Mucosa of descending colon (tissue), 3 donors: ENCODE measurements at regions not wholly inside any gene's neighbourhood (a gene's known extent, or its start where the extent isn't known, plus 50 kb on each side); places are given as distances from the start of the nearest gene placed in this dataset.

Experiments
- ATAC-seq: fragments of 200-7000 bp; cut with Tn5 transposase; one replicate; pipeline ENCODE4 v1.9.1; 2020; ENCODE audit warnings: mild to moderate bottlenecking, moderate library complexity
- DNase-seq, 3 donors: peaks; one replicate each; pipeline ENCODE4 v3.0.0-alpha.2; 2020
- H3K36me3 ChIP-seq: fragments of 200-600 bp; one replicate; pipeline ENCODE4 v1.8.0; 2021; ENCODE audit warnings: low read depth, mild to moderate bottlenecking
- H3K4me1 ChIP-seq: fragments of 200-600 bp; one replicate; pipeline ENCODE4 v1.8.0; 2021; ENCODE audit warnings: low read depth, mild to moderate bottlenecking
- H3K4me3 ChIP-seq: fragments of 200-600 bp; one replicate; pipeline ENCODE4 v1.8.0; 2021; ENCODE audit warnings: mild to moderate bottlenecking
- H3K9me3 ChIP-seq: fragments of 200-600 bp; one replicate; pipeline ENCODE4 v1.8.0; 2021; ENCODE audit warnings: mild to moderate bottlenecking
- intact Hi-C, 2 donors: fragments of 100-400 bp; cut with DNase I in 1 of 2; cut with micrococcal nuclease in 1 of 2; formaldehyde crosslinking; loops; one replicate each; pipeline versions ENCODE4 v1.11.0 to v1.11.1; 2022; cut with DNase I, micrococcal nuclease
- TF ChIP-seq, protein P1 (sequence below): fragments of 200-600 bp; IDR thresholded peaks from one replicate; pipeline ENCODE4 v1.8.0; 2022; ENCODE audit warnings: antibody characterized with exemption, mild to moderate bottlenecking
- donor health status: DM: no; HTN: no; CAD: no; lungs with moderate emphysema.
- donor health status: DM: no; HTN: no; CAD: no.
- donor health status: DM: no; HTN: yes; CAD: no.

DNA sequence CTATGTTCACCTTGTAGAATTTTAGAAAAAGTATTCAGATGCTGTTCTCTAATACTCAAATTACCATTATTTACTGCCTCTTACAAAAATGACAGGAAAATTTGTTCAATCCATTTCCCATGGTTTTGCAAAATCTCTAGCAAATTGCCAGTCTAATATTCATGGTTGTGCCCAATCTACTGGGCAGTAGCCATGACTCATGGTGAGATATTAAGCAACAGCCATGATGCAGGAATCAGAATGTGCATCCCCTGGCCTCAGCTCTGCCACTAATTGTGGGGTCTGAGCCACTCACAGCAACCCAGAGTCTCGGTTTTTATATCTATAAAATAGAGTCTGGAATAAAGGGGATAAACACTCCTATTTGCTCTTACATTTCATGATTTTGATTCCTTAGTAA is 353.6 kb downstream of the DEPDC1B start:
- TF ChIP-seq, protein P1, sequence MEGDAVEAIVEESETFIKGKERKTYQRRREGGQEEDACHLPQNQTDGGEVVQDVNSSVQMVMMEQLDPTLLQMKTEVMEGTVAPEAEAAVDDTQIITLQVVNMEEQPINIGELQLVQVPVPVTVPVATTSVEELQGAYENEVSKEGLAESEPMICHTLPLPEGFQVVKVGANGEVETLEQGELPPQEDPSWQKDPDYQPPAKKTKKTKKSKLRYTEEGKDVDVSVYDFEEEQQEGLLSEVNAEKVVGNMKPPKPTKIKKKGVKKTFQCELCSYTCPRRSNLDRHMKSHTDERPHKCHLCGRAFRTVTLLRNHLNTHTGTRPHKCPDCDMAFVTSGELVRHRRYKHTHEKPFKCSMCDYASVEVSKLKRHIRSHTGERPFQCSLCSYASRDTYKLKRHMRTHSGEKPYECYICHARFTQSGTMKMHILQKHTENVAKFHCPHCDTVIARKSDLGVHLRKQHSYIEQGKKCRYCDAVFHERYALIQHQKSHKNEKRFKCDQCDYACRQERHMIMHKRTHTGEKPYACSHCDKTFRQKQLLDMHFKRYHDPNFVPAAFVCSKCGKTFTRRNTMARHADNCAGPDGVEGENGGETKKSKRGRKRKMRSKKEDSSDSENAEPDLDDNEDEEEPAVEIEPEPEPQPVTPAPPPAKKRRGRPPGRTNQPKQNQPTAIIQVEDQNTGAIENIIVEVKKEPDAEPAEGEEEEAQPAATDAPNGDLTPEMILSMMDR: no peak
- ATAC-seq (no peak), DNase-seq (no peak)
- Histone ChIP-seq H3K4me1 (no peaks in the 10 kb centered on the region), H3K9me3 (no peaks in the 10 kb centered on the region), H3K4me3 (no peak overlapping the region), H3K36me3 (no peaks in the 10 kb centered on the region)
- intact Hi-C loops: no loop called here

DNA sequence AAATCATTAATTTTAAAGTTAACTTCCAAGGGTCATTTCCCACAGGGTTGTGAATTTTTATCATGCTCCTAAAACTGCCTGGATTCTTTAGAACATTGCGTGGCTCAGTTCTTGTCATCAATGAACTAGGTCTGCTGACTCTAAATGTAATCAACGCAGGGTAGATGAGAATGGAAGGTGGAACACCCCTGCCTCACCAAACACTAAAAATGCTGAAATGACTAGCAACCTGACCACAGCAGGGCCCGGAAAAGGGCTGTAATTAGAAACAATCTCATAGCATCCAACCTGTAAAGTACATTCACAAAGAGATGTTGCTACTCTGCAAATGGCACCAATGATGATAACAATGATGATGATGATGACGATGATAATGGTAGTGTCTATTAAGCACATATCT is 356.9 kb downstream of the DEPDC1B start:
- H3K9me3 ChIP-seq: no peaks in the 10 kb centered on the region
- ATAC-seq: no peak

DNA sequence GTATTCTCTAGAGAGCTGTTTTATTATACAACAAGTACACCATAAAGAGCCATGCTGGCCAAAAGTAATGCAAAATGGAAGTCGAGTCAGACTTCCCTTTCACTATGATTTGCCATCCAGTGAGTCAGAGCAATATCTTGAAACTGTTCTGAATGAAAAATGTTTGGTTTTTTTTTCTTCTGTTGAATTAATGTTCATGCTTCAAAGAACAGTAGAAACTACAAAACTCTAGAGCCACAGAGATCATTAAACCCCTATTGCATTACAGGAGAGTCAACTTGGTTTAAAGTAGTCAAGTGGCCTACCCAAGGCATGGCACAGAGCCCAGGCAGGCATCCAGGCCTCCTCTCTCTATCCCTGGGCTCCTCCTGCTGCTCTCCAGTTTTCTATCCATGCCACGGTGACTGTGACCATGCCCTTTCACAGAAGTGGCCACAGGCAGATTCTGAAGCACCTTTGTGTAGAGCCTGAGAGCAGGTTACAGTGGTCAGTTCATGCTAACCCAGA is 358.9 kb downstream of the DEPDC1B start:
- Histone ChIP-seq H3K4me1 (no peaks in the 10 kb centered on the region), H3K4me3 (no peak overlapping the region), H3K9me3 (no peaks in the 10 kb centered on the region), H3K36me3 (no peaks in the 10 kb centered on the region)
- no peak for DNase-seq
- TF ChIP-seq, protein P1: no peak
- intact Hi-C loops: no loop called here
- ATAC-seq: no peak

More for the DNA sequence above, 356.9 kb downstream of the DEPDC1B start:
- no peaks in the 10 kb centered on the region for H3K4me1 ChIP-seq
- TF ChIP-seq, protein P1: no peak
- intact Hi-C loops: no loop called here
- no peak for DNase-seq
- H3K4me3 ChIP-seq: no peak overlapping the region
- H3K36me3 ChIP-seq: no peaks in the 10 kb centered on the region

DNA sequence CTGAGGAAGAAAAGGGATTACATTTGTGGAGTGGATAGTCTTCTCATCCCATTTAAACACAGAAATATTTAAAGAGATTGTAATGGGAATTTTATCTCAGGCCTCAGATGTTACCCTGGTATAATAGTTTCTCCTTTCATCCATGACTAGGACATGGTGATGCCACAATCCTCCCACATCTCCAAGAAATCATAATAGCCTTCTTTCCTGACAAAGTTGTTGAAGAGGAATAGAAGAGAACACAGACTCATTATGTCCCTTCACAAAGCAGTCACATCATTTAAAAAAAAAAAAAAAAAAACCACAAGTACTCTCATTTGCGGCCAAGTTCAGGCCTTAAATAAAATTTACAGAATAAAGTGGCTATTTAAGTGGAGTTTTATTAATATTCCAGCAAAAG is 359.6 kb downstream of the DEPDC1B start:
- no peaks in the 10 kb centered on the region for H3K9me3 ChIP-seq
- intact Hi-C loops: no loop called here
- no peak for DNase-seq
- H3K36me3 ChIP-seq: no peaks in the 10 kb centered on the region
- ATAC-seq: no peak
- no peaks in the 10 kb centered on the region for H3K4me1 ChIP-seq
- no peak overlapping the region for H3K4me3 ChIP-seq
- TF ChIP-seq, protein P1: no peak

DNA sequence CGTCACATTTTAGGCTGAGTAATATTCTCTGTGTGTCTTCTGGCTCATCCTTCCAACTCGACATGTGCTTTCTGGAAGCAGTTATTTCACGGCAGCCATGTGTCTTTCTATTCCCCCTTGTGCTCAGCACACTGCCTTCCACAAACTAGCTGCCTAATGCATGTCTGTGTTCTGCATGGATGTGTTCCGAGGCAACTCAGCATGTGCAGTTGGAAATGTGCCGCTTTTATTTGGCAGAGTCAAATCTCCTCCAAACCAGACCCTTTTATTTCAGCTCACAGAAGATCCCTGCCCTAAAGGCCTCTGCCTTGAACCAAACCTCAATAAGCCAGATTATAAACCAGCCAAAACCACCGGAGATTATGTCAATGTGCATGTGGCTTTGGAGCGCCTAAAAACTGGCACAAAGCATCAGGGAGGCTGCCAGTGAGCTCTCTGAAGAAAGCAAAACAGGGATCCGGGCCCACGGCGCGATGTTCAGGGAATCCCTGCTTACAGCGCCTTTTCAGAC is 360.2 kb downstream of the DEPDC1B start:
- intact Hi-C loops: no loop called here
- Histone ChIP-seq H3K4me1 (no peaks in the 10 kb centered on the region), H3K4me3 (no peak overlapping the region), H3K9me3 (no peaks in the 10 kb centered on the region), H3K36me3 (no peaks in the 10 kb centered on the region)
- ATAC-seq (no peak), DNase-seq (no peak)
- TF ChIP-seq, protein P1: no peak

DNA sequence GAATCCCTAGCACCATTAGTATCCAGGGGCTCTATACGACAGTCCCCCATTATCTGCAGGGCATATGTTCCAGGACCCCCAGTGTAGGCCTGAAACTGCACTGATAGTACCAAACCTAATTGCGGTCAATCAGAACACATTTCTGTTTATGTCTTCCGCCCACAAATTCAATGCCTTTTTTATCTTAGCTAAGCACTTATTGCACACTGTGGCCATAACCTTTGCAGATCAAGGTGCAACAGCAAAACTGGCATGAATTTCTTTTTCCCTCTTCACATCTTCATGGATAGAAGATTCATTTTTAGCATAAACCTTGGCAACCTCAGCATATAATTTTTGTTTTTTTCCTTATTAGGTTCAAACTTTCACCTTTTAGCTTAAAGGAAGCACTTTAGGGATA is 361.1 kb downstream of the DEPDC1B start:
- intact Hi-C loops: no loop called here
- TF ChIP-seq, protein P1: no peak
- Histone ChIP-seq H3K4me3 (no peak overlapping the region), H3K9me3 (no peaks in the 10 kb centered on the region), H3K4me1 (no peaks in the 10 kb centered on the region), H3K36me3 (no peaks in the 10 kb centered on the region)
- DNase-seq: no peak
- ATAC-seq: no peak
